ENCODE measurements at regions not wholly inside any gene's neighbourhood (a gene's known extent, or its start where the extent isn't known, plus 50 kb on each side); places are given as distances from the start of the nearest gene placed in this dataset.

DNA sequence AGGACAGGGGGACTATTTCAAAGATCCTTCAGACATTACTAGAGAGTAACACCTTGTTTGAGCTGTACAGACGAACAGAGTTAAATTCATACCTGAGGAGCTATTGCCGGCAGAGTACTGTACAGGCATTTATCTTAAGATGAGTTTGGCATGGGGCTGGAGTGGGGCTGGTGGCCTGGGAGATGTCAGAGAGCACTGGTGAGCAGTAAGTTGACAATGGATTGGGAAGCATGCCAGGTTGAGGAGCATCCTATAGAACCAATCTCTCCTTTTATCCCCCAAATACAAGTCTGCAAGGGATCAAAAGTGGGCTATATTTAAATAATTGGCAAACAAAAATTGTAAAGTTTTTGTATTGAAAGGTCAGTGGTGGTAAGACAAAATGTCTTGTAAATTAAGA lies 58.6 kb downstream of the ADCYAP1 start:
- TF ChIP-seq GABPA (IDR thresholded peaks at IDR 0.05; ENCODE audit: low read depth) (no peak), POLR2AphosphoS5 (IDR thresholded peaks at IDR 0.05; ENCODE audit: low read depth, low read length) (no peak)

Measured in SK-N-SH (cell line).